ENCODE measurements at regions not wholly inside any gene's neighbourhood (a gene's known extent, or its start where the extent isn't known, plus 50 kb on each side); places are given as distances from the start of the nearest gene placed in this dataset.
A peak's percentile ranks its signal among the peaks of the same experiment; 100 is the strongest.

- Histone ChIP-seq H3K4me1 (peaks cover 0 to 28% of the 10 kb centered on the region in 2 donors), H3K27me3 (no peaks in the 10 kb centered on the region), H3K4me3 (no peak overlapping the region), H3K27ac (no peak overlapping the region), H3K36me3 (no peaks in the 10 kb centered on the region), H3K9me3 (no peaks in the 10 kb centered on the region)
- no peak for TF ChIP-seq CTCF (IDR thresholded peaks at IDR 0.05)
- no peak for DNase-seq (ENCODE audit: low spot score)
These were observed 221.2 kb downstream of the MN1 start for GRCh38 chr22:27580311-27580897.

GRCh38 chr22:27581236-27581635, 220.3 kb downstream of the MN1 start:
- H3K4me1 ChIP-seq: peaks cover 0 to 25% of the 10 kb centered on the region in 2 donors
- no peak for TF ChIP-seq CTCF (IDR thresholded peaks at IDR 0.05)
- no peaks in the 10 kb centered on the region for H3K9me3 ChIP-seq
- no peaks in the 10 kb centered on the region for H3K27me3 ChIP-seq
- H3K27ac ChIP-seq: peak overlapping the region in 1 of 2 donors; percentile 25
- no peak for DNase-seq (ENCODE audit: low spot score)
- no peaks in the 10 kb centered on the region for H3K36me3 ChIP-seq
- no peak overlapping the region for H3K4me3 ChIP-seq

- peak; percentile 90 for DNase-seq (ENCODE audit: low spot score)
- peak overlapping the region in 1 of 2 donors; percentile 35 for H3K27ac ChIP-seq
- no peaks in the 10 kb centered on the region for H3K27me3 ChIP-seq
- H3K4me1 ChIP-seq: peaks cover 0 to 20% of the 10 kb centered on the region in 2 donors
- H3K9me3 ChIP-seq: no peaks in the 10 kb centered on the region
- H3K36me3 ChIP-seq: no peaks in the 10 kb centered on the region
- no peak overlapping the region for H3K4me3 ChIP-seq
- no peak for TF ChIP-seq CTCF (IDR thresholded peaks at IDR 0.05)
These were observed 219.9 kb downstream of the MN1 start for GRCh38 chr22:27581688-27582087.

- no peak for TF ChIP-seq CTCF (IDR thresholded peaks at IDR 0.05)
- no peak for DNase-seq (ENCODE audit: low spot score)
- H3K27ac ChIP-seq: no peak overlapping the region
- H3K4me1 ChIP-seq: no peaks in the 10 kb centered on the region
- H3K27me3 ChIP-seq: no peaks in the 10 kb centered on the region
- H3K36me3 ChIP-seq: no peaks in the 10 kb centered on the region
- no peak overlapping the region for H3K4me3 ChIP-seq
- H3K9me3 ChIP-seq: no peaks in the 10 kb centered on the region
These were observed 217.7 kb downstream of the MN1 start for GRCh38 chr22:27583856-27584255.

- no peaks in the 10 kb centered on the region for H3K4me1 ChIP-seq
- H3K27ac ChIP-seq: no peak overlapping the region
- H3K36me3 ChIP-seq: no peaks in the 10 kb centered on the region
- H3K4me3 ChIP-seq: no peak overlapping the region
- TF ChIP-seq CTCF (IDR thresholded peaks at IDR 0.05): no peak
- no peaks in the 10 kb centered on the region for H3K9me3 ChIP-seq
- no peak for DNase-seq (ENCODE audit: low spot score)
- H3K27me3 ChIP-seq: no peaks in the 10 kb centered on the region
These were observed 216.4 kb downstream of the MN1 start for GRCh38 chr22:27585141-27585540.

GRCh38 chr22:27588268-27588667, 213.3 kb downstream of the MN1 start:
- no peak for TF ChIP-seq CTCF (IDR thresholded peaks at IDR 0.05)
- no peak for DNase-seq (ENCODE audit: low spot score)

More at GRCh38 chr22:27588268-27588667, 213.3 kb downstream of the MN1 start:
- Histone ChIP-seq H3K27me3 (no peaks in the 10 kb centered on the region), H3K4me3 (no peak overlapping the region), H3K27ac (no peak overlapping the region), H3K9me3 (no peaks in the 10 kb centered on the region), H3K36me3 (no peaks in the 10 kb centered on the region), H3K4me1 (peaks cover 0 to 9% of the 10 kb centered on the region in 2 donors)

Data from right atrium auricular region (tissue), 2 donors.